ENCODE measurements at regions not wholly inside any gene's neighbourhood (a gene's known extent, or its start where the extent isn't known, plus 50 kb on each side); places are given as distances from the start of the nearest gene placed in this dataset.

GRCh38 chr1:193634876-193635275 is 448.5 kb upstream of the B3GALT2 start:
- H4K20me1 ChIP-seq (ENCODE audit: insufficient read depth): no peaks in the 10 kb centered on the region
- H2AFZ ChIP-seq: no peak overlapping the region
- H3K27me3 ChIP-seq (ENCODE audit: insufficient read depth, low read depth): no peaks in the 10 kb centered on the region
- BruUV-seq (replicated peaks): no TSS peak
- H3K36me3 ChIP-seq (ENCODE audit: low read depth): no peaks in the 10 kb centered on the region
- no peaks in the 10 kb centered on the region for H3K79me2 ChIP-seq (ENCODE audit: low read depth)
- no peak overlapping the region for H3K27ac ChIP-seq
- no peak overlapping the region for H3K4me3 ChIP-seq
- TF ChIP-seq, protein P1, sequence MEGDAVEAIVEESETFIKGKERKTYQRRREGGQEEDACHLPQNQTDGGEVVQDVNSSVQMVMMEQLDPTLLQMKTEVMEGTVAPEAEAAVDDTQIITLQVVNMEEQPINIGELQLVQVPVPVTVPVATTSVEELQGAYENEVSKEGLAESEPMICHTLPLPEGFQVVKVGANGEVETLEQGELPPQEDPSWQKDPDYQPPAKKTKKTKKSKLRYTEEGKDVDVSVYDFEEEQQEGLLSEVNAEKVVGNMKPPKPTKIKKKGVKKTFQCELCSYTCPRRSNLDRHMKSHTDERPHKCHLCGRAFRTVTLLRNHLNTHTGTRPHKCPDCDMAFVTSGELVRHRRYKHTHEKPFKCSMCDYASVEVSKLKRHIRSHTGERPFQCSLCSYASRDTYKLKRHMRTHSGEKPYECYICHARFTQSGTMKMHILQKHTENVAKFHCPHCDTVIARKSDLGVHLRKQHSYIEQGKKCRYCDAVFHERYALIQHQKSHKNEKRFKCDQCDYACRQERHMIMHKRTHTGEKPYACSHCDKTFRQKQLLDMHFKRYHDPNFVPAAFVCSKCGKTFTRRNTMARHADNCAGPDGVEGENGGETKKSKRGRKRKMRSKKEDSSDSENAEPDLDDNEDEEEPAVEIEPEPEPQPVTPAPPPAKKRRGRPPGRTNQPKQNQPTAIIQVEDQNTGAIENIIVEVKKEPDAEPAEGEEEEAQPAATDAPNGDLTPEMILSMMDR (conservative IDR thresholded peaks at IDR 0.05): no peak
- TF ChIP-seq EZH2 (IDR thresholded peaks at IDR 0.05; ENCODE audit: low read depth): no peak
- H3K9me2 ChIP-seq (ENCODE audit: insufficient read depth): no peaks in the 10 kb centered on the region; the same call in 1 of the 2 replicates
- intact Hi-C loops (cut with micrococcal nuclease; ENCODE audit: unreplicated experiment): no loop called here
- H3F3A ChIP-seq (ENCODE audit: insufficient read depth, low read depth): no peaks in the 10 kb centered on the region
- no peaks in the 10 kb centered on the region for H3K9me3 ChIP-seq (ENCODE audit: insufficient read depth, low read depth)
- ChIA-PET POLR2A (ENCODE audit: unreplicated experiment) (no interaction called here), CTCF (no interaction called here)
- H3K4me1 ChIP-seq (replicated peaks; ENCODE audit: insufficient read depth): no peaks in the 10 kb centered on the region
- DNase-seq: no peak
- H3K4me2 ChIP-seq: no peak overlapping the region

DNA sequence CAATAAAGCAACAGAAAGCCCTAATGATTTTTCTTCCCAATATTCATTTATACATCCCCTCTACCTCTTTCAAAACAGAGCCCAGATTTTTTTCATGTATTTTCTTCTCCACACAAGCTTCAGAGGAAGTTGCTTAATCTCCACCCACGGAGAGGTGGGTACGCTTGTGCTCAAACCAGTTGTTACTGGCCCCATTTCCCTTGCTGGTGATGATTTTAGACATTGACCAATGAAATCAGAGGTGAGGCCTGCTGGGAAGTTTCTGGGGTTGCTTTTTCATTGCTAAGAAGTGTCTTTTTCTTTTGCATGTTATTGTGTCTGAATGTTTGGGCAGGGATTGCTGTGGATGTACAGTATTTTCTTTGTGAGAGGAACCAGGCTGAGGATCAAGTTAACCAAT is 448.1 kb upstream of the B3GALT2 start:
- ChIA-PET POLR2A (ENCODE audit: unreplicated experiment) (no interaction called here), CTCF (no interaction called here)
- no peaks in the 10 kb centered on the region for H4K20me1 ChIP-seq (ENCODE audit: insufficient read depth)
- H3K36me3 ChIP-seq (ENCODE audit: low read depth): no peaks in the 10 kb centered on the region
- no peak overlapping the region for H3K27ac ChIP-seq
- H3K4me1 ChIP-seq (replicated peaks; ENCODE audit: insufficient read depth): no peaks in the 10 kb centered on the region
- BruUV-seq (replicated peaks): no TSS peak
- intact Hi-C loops (cut with micrococcal nuclease; ENCODE audit: unreplicated experiment): no loop called here
- no peak for DNase-seq
- no peaks in the 10 kb centered on the region for H3K27me3 ChIP-seq (ENCODE audit: insufficient read depth, low read depth)
- H2AFZ ChIP-seq: no peak overlapping the region
- no peaks in the 10 kb centered on the region for H3K9me3 ChIP-seq (ENCODE audit: insufficient read depth, low read depth)
- no peak overlapping the region for H3K4me2 ChIP-seq
- TF ChIP-seq, protein P1 (conservative IDR thresholded peaks at IDR 0.05): no peak
- no peak for TF ChIP-seq EZH2 (IDR thresholded peaks at IDR 0.05; ENCODE audit: low read depth)
- H3K79me2 ChIP-seq (ENCODE audit: low read depth): no peaks in the 10 kb centered on the region
- H3K9me2 ChIP-seq (ENCODE audit: insufficient read depth): no peaks in the 10 kb centered on the region; the same call in 1 of the 2 replicates
- H3K4me3 ChIP-seq: no peak overlapping the region
- H3F3A ChIP-seq (ENCODE audit: insufficient read depth, low read depth): no peaks in the 10 kb centered on the region

GRCh38 chr1:193633991-193634390 is 447.6 kb upstream of the B3GALT2 start:
- intact Hi-C loops (cut with micrococcal nuclease; ENCODE audit: unreplicated experiment): no loop called here
- POLR2A ChIA-PET (ENCODE audit: unreplicated experiment): no interaction called here

More at GRCh38 chr1:193633991-193634390, 447.6 kb upstream of the B3GALT2 start:
- no peak overlapping the region for H3K4me2 ChIP-seq
- H3K79me2 ChIP-seq (ENCODE audit: low read depth): no peaks in the 10 kb centered on the region
- H3K36me3 ChIP-seq (ENCODE audit: low read depth): no peaks in the 10 kb centered on the region
- DNase-seq: no peak
- H3K27ac ChIP-seq: no peak overlapping the region
- no peaks in the 10 kb centered on the region for H3K9me3 ChIP-seq (ENCODE audit: insufficient read depth, low read depth)
- H2AFZ ChIP-seq: no peak overlapping the region
- CTCF ChIA-PET: no interaction called here
- H3K27me3 ChIP-seq (ENCODE audit: insufficient read depth, low read depth): no peaks in the 10 kb centered on the region
- no peaks in the 10 kb centered on the region for H3F3A ChIP-seq (ENCODE audit: insufficient read depth, low read depth)
- H3K9me2 ChIP-seq (ENCODE audit: insufficient read depth): no peaks in the 10 kb centered on the region; the same call in 1 of the 2 replicates
- no peaks in the 10 kb centered on the region for H4K20me1 ChIP-seq (ENCODE audit: insufficient read depth)
- H3K4me1 ChIP-seq (replicated peaks; ENCODE audit: insufficient read depth): no peaks in the 10 kb centered on the region
- TF ChIP-seq, protein P1 (conservative IDR thresholded peaks at IDR 0.05): no peak
- TF ChIP-seq EZH2 (IDR thresholded peaks at IDR 0.05; ENCODE audit: low read depth): no peak
- no peak overlapping the region for H3K4me3 ChIP-seq
- no TSS peak for BruUV-seq (replicated peaks)

Measured in PC-9 (cell line).